ENCODE measurements at regions not wholly inside any gene's neighbourhood (a gene's known extent, or its start where the extent isn't known, plus 50 kb on each side); places are given as distances from the start of the nearest gene placed in this dataset.
A peak's percentile ranks its signal among the peaks of the same experiment; 100 is the strongest.
"Not testable (repeated sequence)": the region's sequence is repeated elsewhere in the genome, so short reads cannot be mapped to it uniquely, and the experiment has no call there.

DNA sequence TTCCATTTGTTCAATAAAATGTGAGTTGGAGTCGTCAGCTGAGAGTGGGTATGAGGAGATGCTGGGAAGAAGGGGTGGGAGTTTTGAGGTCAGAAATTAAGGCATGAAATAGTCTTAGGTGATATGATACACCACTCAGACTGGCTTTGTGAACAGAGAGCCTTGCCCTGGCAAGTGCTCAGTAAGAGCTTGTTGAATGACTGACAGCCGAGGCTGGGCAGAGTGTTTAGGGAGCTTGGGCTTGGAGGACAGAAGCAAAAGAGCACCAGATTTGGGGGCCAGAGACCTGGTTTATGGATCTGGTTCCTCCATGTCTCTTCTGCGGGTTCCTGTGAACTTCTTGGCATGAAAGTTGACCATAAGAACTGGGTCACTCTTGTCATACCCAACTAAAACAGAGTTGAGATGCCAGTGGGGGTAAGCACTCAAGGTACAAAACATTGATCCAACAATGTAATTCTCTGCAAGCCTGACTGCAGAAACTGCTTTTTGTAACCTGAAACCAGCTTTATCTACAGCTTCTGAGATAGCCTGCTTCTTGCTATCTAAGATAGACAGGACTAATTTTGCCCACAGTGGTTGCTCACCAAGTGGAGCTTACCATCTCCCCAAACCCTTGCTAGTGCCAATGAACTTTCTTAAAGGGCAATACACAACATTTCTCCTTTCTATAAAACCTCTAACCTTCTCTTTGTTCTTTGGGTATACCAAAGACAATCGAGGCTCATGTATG lies 126.4 kb downstream of the TENT5C start:
- no peak overlapping the region for H3K27ac ChIP-seq (ENCODE audit: low read depth, low read length)
- peaks cover 4 to 7% of the 10 kb centered on the region in 2 donors for H3K4me1 ChIP-seq (ENCODE audit: control insufficient read depth in 1 of 2, insufficient read depth in 2 of 2, low read length in 2 of 2)
- no peaks in the 10 kb centered on the region for H3K9me3 ChIP-seq (ENCODE audit: control insufficient read depth in 1 of 2, low read length in 2 of 2)
- H3K9ac ChIP-seq (ENCODE audit: low read depth in 1 of 2, low read length in 2 of 2) = no peak overlapping the region
- no peak overlapping the region for H3K4me3 ChIP-seq (ENCODE audit: low read depth in 1 of 2, low read length in 2 of 2)
- no peaks in the 10 kb centered on the region for H3K36me3 ChIP-seq (ENCODE audit: control insufficient read depth in 1 of 2, insufficient read depth in 2 of 2, low read length in 2 of 2)
- no peaks in the 10 kb centered on the region for H3K27me3 ChIP-seq (ENCODE audit: control insufficient read depth in 1 of 2, insufficient read depth in 2 of 2, low read length in 2 of 2)

DNA sequence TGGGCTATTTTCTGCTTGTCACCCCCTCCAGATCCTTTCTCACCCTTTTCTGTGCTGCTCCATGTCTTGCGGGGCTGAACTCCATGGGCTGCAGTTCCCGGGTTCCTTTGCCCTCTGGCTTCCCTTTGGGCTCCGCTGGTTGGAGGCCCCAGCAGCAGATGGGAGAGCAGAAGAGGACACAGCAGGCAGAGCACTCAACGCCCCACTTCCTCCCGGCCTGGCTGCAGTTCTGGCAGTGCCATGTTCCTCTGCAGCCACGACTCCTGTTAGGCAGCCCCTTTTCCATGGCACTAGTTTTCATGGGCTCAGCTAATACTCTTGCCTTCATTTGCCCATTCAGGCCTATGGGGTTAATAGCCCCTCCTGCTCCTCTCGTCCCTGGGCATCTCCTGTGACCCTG lies 127.1 kb downstream of the TENT5C start:
- Histone ChIP-seq H3K9ac (ENCODE audit: low read depth in 1 of 2, low read length in 2 of 2) (no peak overlapping the region), H3K9me3 (ENCODE audit: control insufficient read depth in 1 of 2, low read length in 2 of 2) (no peaks in the 10 kb centered on the region), H3K4me1 (ENCODE audit: control insufficient read depth in 1 of 2, insufficient read depth in 2 of 2, low read length in 2 of 2) (peaks cover 4 to 7% of the 10 kb centered on the region in 2 donors), H3K27ac (ENCODE audit: low read depth, low read length) (no peak overlapping the region), H3K4me3 (ENCODE audit: low read depth in 1 of 2, low read length in 2 of 2) (no peak overlapping the region), H3K36me3 (ENCODE audit: control insufficient read depth in 1 of 2, insufficient read depth in 2 of 2, low read length in 2 of 2) (no peaks in the 10 kb centered on the region), H3K27me3 (ENCODE audit: control insufficient read depth in 1 of 2, insufficient read depth in 2 of 2, low read length in 2 of 2) (no peaks in the 10 kb centered on the region)

DNA sequence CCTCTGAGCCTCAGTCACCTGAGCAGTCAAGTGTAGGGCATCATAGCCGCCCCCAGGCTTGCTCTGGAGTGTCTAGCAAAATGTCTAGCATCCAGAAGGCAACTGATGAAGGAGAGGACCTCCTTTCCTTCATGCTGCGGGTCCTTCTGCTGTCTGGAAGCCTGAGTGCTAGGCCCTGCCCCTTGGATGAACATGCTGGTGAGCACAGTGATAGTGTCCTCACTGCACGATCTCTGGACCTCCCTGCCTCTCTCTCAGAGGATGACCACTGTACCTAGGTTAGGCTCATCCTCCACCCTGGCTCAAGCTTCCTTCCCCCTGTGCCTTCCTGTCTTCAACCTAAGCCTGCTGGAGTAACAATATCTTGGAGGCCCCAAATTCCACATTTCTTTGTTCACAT lies 128.6 kb downstream of the TENT5C start:
- Histone ChIP-seq H3K9ac (ENCODE audit: low read depth in 1 of 2, low read length in 2 of 2) (no peak overlapping the region), H3K36me3 (ENCODE audit: control insufficient read depth in 1 of 2, insufficient read depth in 2 of 2, low read length in 2 of 2) (no peaks in the 10 kb centered on the region), H3K4me1 (ENCODE audit: control insufficient read depth in 1 of 2, insufficient read depth in 2 of 2, low read length in 2 of 2) (peaks cover 4 to 7% of the 10 kb centered on the region in 2 donors), H3K9me3 (ENCODE audit: control insufficient read depth in 1 of 2, low read length in 2 of 2) (no peaks in the 10 kb centered on the region), H3K27ac (ENCODE audit: low read depth, low read length) (no peak overlapping the region), H3K27me3 (ENCODE audit: control insufficient read depth in 1 of 2, insufficient read depth in 2 of 2, low read length in 2 of 2) (no peaks in the 10 kb centered on the region), H3K4me3 (ENCODE audit: low read depth in 1 of 2, low read length in 2 of 2) (no peak overlapping the region)

DNA sequence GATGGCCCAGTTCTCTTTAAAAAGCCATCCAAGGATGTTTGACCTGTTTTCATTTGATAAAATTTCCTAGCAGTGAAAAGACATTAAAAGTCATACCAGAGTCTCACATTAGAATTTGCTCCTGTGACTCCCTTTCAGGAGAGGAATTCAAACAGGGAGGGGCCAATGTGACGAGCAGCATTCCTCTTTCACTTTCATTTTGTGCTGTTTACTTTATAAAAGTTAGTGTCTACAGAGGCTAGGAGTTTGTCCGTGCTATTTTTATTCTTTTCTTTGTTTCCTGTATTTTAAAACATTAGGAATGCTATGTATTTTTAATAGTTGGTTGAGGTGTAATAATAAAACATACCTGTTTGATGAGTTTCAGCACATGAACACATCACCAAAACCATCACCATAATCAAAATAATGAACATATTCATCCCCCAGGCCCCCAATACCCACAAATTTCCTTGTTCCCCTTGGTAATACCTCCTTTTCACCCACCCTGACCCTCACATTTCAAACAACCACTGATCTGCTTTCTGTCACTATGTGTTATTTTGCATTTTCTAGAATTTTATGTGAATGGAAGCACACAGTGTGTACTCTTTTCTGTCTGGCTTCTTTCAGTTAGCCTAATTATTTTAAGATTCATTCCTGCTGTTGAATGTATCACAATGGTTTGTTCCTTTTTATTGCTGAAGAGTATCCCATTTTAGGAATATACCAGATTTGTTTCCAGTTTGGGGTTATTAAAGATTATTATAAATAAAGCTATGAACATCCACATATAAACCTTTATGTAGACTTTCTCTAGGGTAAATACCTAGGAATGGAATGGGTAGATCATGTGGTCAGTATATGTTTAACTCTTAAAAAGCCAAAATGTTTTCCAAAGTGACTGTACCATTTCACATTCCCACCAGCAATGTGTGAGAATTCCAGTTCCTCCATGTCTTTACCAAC lies 129.5 kb downstream of the TENT5C start:
- Histone ChIP-seq H3K27me3 (ENCODE audit: control insufficient read depth in 1 of 2, insufficient read depth in 2 of 2, low read length in 2 of 2) (no peaks in the 10 kb centered on the region), H3K4me1 (ENCODE audit: control insufficient read depth in 1 of 2, insufficient read depth in 2 of 2, low read length in 2 of 2) (peaks cover 4 to 7% of the 10 kb centered on the region in 2 donors), H3K9me3 (ENCODE audit: control insufficient read depth in 1 of 2, low read length in 2 of 2) (no peaks in the 10 kb centered on the region), H3K4me3 (ENCODE audit: low read depth in 1 of 2, low read length in 2 of 2) (peak overlapping the region; percentile 34 to 45), H3K36me3 (ENCODE audit: control insufficient read depth in 1 of 2, insufficient read depth in 2 of 2, low read length in 2 of 2) (no peaks in the 10 kb centered on the region), H3K9ac (ENCODE audit: low read depth in 1 of 2, low read length in 2 of 2) (peak overlapping the region in 1 of 2 donors; percentile 16), H3K27ac (ENCODE audit: low read depth, low read length) (no peak overlapping the region)

DNA sequence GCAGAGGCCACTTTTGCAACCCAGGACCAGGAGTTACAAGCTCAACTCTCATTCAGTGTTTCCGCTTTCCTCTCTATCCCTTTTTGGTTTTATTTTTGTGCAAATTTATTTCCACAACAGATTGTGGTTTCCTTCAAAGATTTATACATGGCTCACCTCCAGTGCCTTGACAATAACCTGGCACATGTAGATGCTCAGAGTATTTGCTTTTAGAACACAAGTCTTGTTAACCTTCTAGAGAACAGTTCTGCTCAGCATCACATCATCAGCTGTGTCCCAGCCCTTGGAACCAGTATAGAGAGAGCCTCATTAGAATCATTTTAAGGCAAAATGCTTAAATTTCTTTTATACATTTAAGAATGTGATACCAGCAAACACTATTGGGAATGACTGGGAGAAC lies 133.7 kb downstream of the TENT5C start:
- H3K27me3 ChIP-seq (ENCODE audit: control insufficient read depth in 1 of 2, insufficient read depth in 2 of 2, low read length in 2 of 2) = no peaks in the 10 kb centered on the region
- H3K36me3 ChIP-seq (ENCODE audit: control insufficient read depth in 1 of 2, insufficient read depth in 2 of 2, low read length in 2 of 2) = no peaks in the 10 kb centered on the region
- no peaks in the 10 kb centered on the region for H3K9me3 ChIP-seq (ENCODE audit: control insufficient read depth in 1 of 2, low read length in 2 of 2)
- peaks cover 3 to 6% of the 10 kb centered on the region in 2 donors for H3K4me1 ChIP-seq (ENCODE audit: control insufficient read depth in 1 of 2, insufficient read depth in 2 of 2, low read length in 2 of 2)
- H3K4me3 ChIP-seq (ENCODE audit: low read depth in 1 of 2, low read length in 2 of 2) = no peak overlapping the region
- H3K27ac ChIP-seq (ENCODE audit: low read depth, low read length) = no peak overlapping the region
- H3K9ac ChIP-seq (ENCODE audit: low read depth in 1 of 2, low read length in 2 of 2) = no peak overlapping the region

DNA sequence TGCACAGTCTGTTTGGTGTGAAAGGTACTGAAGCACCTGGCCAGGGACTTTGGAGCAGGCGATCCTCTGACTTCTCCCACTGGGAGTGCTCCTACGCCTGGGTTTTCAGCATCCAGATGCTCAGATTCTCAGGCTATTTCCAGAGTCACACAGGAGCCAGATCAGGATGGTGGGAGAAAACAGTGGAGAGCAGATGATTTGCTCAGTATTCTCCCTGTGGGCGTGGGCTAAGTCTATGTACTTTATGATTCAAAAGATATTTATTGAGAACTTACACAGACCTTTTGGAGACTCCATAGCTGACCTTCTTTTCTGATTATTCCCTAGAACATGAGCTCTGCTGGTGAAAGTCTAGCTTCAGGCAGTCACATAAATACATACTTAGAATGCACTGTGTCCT lies 134.6 kb downstream of the TENT5C start:
- Histone ChIP-seq H3K27ac (ENCODE audit: low read depth, low read length) (no peak overlapping the region), H3K4me3 (ENCODE audit: low read depth in 1 of 2, low read length in 2 of 2) (no peak overlapping the region), H3K9ac (ENCODE audit: low read depth in 1 of 2, low read length in 2 of 2) (no peak overlapping the region), H3K27me3 (ENCODE audit: control insufficient read depth in 1 of 2, insufficient read depth in 2 of 2, low read length in 2 of 2) (no peaks in the 10 kb centered on the region), H3K4me1 (ENCODE audit: control insufficient read depth in 1 of 2, insufficient read depth in 2 of 2, low read length in 2 of 2) (peaks cover 0 to under 1% of the 10 kb centered on the region in 2 donors), H3K36me3 (ENCODE audit: control insufficient read depth in 1 of 2, insufficient read depth in 2 of 2, low read length in 2 of 2) (no peaks in the 10 kb centered on the region), H3K9me3 (ENCODE audit: control insufficient read depth in 1 of 2, low read length in 2 of 2) (no peaks in the 10 kb centered on the region)

DNA sequence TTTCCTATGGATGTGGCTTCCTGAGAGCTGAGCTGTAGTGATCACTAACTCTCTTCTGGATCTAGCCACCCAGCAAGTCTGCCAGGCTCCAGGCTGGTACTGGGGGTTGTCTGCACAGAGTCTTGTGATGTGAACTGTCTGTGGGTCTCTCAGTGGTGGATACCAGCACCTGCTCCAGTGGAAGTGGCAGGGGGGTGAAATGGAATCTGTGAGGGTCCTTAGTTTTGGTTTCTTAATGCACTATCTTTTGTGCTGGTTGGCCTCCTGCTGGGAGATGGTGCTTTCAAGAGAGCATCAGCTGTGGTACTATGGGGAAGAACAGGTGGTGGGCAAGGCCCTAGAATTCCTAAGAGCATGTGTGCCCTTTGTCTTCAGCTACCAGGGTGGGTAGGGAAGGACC lies 140.7 kb downstream of the TENT5C start:
- H3K36me3 ChIP-seq (ENCODE audit: control insufficient read depth in 1 of 2, insufficient read depth in 2 of 2, low read length in 2 of 2); H3K9me3 ChIP-seq (ENCODE audit: control insufficient read depth in 1 of 2, low read length in 2 of 2); H3K27ac ChIP-seq (ENCODE audit: low read depth, low read length); H3K4me3 ChIP-seq (ENCODE audit: low read depth in 1 of 2, low read length in 2 of 2); H3K4me1 ChIP-seq (ENCODE audit: control insufficient read depth in 1 of 2, insufficient read depth in 2 of 2, low read length in 2 of 2); H3K27me3 ChIP-seq (ENCODE audit: control insufficient read depth in 1 of 2, insufficient read depth in 2 of 2, low read length in 2 of 2); H3K9ac ChIP-seq (ENCODE audit: low read depth in 1 of 2, low read length in 2 of 2): not testable (repeated sequence)

DNA sequence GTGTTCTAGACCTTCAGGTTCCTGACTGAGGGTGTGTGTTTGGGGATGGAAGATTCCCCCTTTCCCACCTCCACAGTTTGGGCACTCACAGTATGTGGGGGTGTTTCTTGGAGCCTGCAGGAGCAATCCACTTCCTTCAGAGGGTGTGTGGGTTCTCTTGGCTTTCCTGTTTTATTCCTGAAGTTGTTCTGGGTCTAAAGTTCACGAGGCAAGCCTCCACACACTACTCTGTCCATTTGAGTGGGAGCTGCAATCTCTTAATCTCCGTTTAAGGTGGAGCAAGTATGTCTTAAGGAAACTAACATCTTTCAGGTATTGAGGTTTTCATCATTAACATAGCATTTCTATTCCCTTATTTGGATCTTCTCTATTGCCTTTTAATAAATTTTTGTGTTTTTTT lies 141.8 kb downstream of the TENT5C start:
- Histone ChIP-seq H3K4me1 (ENCODE audit: control insufficient read depth in 1 of 2, insufficient read depth in 2 of 2, low read length in 2 of 2) (no peaks in the 10 kb centered on the region), H3K27me3 (ENCODE audit: control insufficient read depth in 1 of 2, insufficient read depth in 2 of 2, low read length in 2 of 2) (no peaks in the 10 kb centered on the region), H3K9ac (ENCODE audit: low read depth in 1 of 2, low read length in 2 of 2) (no peak overlapping the region), H3K36me3 (ENCODE audit: control insufficient read depth in 1 of 2, insufficient read depth in 2 of 2, low read length in 2 of 2) (no peaks in the 10 kb centered on the region), H3K4me3 (ENCODE audit: low read depth in 1 of 2, low read length in 2 of 2) (no peak overlapping the region), H3K9me3 (ENCODE audit: control insufficient read depth in 1 of 2, low read length in 2 of 2) (peaks cover 0 to 5% of the 10 kb centered on the region in 2 donors), H3K27ac (ENCODE audit: low read depth, low read length) (no peak overlapping the region)

DNA sequence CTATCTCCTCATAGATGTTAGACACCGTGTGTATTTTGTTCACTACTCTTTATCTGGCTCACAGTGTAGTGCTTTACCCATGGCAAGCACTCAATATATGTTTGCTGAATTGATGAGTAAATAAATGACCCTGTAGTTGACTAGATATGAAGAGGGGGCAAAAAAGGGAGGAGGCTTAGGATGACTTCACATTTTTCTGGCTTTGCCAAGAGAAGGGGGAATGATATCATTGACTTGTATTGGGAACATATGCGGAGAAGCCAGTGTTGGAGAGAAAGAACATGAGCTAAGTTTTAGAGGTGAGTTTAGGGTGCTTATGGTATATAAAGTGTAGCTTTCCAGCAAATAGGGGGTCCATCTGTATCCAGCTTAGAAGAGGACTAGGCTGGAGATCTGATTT lies 145.5 kb downstream of the TENT5C start:
- Histone ChIP-seq H3K36me3 (ENCODE audit: control insufficient read depth in 1 of 2, insufficient read depth in 2 of 2, low read length in 2 of 2) (no peaks in the 10 kb centered on the region), H3K9me3 (ENCODE audit: control insufficient read depth in 1 of 2, low read length in 2 of 2) (peaks cover 0 to 5% of the 10 kb centered on the region in 2 donors), H3K27ac (ENCODE audit: low read depth, low read length) (no peak overlapping the region), H3K4me1 (ENCODE audit: control insufficient read depth in 1 of 2, insufficient read depth in 2 of 2, low read length in 2 of 2) (peaks cover 2 to 3% of the 10 kb centered on the region in 2 donors), H3K27me3 (ENCODE audit: control insufficient read depth in 1 of 2, insufficient read depth in 2 of 2, low read length in 2 of 2) (no peaks in the 10 kb centered on the region), H3K4me3 (ENCODE audit: low read depth in 1 of 2, low read length in 2 of 2) (no peak overlapping the region), H3K9ac (ENCODE audit: low read depth in 1 of 2, low read length in 2 of 2) (no peak overlapping the region)

DNA sequence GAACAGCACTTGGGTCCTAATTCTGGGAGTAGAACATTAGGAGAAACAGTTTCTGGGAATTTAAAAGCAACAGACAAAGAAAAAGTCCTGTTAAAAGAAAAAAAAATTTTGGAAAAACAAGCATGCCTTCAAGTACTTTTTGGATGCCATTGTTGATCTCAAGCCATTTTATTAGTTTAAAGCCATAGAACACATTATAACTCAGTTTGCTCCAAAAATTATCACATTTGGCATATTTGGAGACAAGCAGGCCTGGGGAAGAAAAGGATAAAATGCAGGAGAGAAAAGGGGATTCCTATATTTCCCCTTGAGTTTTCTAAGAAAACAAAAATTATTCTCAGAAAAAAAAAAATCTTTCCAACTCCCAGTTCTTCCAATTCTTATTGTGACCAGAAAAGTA lies 146.8 kb downstream of the TENT5C start:
- H3K9me3 ChIP-seq (ENCODE audit: control insufficient read depth in 1 of 2, low read length in 2 of 2) = no peaks in the 10 kb centered on the region
- peaks cover 2 to 3% of the 10 kb centered on the region in 2 donors for H3K4me1 ChIP-seq (ENCODE audit: control insufficient read depth in 1 of 2, insufficient read depth in 2 of 2, low read length in 2 of 2)
- H3K4me3 ChIP-seq (ENCODE audit: low read depth in 1 of 2, low read length in 2 of 2) = no peak overlapping the region
- no peak overlapping the region for H3K27ac ChIP-seq (ENCODE audit: low read depth, low read length)
- H3K27me3 ChIP-seq (ENCODE audit: control insufficient read depth in 1 of 2, insufficient read depth in 2 of 2, low read length in 2 of 2) = no peaks in the 10 kb centered on the region
- H3K36me3 ChIP-seq (ENCODE audit: control insufficient read depth in 1 of 2, insufficient read depth in 2 of 2, low read length in 2 of 2) = no peaks in the 10 kb centered on the region
- no peak overlapping the region for H3K9ac ChIP-seq (ENCODE audit: low read depth in 1 of 2, low read length in 2 of 2)
